HG02981 (cell line): ENCODE measurements at regions not wholly inside any gene's neighbourhood (a gene's known extent, or its start where the extent isn't known, plus 50 kb on each side); places are given as distances from the start of the nearest gene placed in this dataset.
"Not testable (repeated sequence)": the region's sequence is repeated elsewhere in the genome, so short reads cannot be mapped to it uniquely, and the experiment has no call there.

Source experiments
- ATAC-seq: cut with Tn5 transposase; IDR thresholded peaks from one replicate; pipeline ENCODE4 v1.9.1; 2021; ENCODE audit warnings: mild to moderate bottlenecking, moderate library complexity; ENCODE audit not compliant: unreplicated experiment

DNA sequence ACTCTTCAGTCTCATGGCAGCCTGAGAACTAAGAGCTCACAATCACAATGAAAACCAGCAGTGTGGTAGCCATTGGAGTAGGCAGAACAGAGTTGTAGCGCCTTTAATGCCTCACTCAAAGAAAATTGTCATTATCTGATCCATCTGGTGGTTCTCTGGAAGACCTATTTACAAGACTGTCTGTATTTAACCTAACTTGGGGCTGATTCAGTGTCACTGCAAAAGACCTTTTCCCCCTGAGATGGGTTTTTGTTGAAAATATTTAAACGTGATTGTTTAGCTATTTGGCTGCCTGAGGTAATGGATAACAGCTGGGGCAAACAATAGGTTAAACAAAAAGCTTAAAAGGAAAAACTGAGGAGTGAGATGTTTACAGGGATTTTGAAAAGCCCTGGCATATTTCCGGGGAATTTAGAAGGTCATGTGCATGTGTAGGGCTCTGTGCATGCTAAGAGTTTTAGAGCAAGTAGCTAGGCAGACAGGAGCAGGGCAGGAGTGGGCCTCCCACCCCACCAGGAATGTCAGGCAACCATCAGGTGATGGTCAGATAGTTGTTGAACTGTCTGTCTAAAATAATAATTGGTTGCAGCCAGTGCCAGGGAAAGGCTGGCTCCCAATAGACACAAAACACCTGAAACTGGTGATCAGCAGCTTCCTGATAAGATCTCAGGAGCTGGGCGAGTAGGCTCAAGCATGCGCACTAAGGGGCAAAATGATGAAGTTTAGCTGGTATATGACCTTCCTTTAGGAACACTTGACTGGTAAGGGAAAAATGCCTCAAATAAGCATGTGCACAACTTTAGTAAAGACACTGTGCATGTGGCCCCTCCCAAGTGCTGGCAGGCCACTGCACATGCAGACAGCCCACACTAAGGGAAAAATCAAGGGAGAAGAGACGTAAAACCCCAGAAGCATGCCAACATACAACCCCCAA, 70.8 kb upstream of the AKIRIN2 start:
- no peak for ATAC-seq

DNA sequence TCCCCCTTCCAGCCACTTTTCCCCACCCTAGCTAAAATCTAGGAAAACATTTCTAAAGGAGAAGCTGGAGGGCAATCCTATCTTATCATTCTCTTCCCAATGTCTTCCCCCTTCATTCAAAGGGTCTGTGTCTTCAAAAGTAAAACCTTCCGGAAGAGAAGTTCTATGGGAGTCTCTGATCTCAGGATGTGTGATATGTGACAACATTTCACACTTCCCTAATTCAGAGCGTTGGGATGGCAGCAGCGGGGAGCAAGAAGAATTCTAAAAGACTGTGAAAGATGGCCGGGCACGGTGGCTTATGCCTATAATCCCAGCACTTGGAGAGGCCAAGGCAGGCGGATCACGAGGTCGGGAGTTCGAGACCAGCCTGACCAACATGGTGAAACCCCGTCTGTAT, 65.4 kb upstream of the AKIRIN2 start:
- no peak for ATAC-seq

DNA sequence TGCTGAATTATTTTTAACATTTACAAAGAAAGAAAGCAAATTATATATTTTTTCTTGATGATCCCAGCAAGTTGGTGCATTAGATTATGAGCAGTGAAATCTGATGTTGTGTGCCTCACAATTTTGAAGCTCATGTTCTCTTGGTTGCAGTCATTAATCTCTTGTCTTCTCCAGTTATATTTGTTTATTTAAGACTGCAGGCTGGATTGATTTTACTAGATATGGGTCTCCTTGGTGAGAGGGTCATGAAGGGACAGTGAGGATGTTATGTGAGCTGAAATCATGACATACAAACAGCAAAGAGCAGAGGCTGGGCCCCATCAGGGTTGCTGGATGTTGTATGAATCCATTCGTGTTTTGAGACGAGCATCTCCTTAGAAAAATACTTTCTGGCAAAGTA, 64.2 kb upstream of the AKIRIN2 start:
- ATAC-seq = no peak

DNA sequence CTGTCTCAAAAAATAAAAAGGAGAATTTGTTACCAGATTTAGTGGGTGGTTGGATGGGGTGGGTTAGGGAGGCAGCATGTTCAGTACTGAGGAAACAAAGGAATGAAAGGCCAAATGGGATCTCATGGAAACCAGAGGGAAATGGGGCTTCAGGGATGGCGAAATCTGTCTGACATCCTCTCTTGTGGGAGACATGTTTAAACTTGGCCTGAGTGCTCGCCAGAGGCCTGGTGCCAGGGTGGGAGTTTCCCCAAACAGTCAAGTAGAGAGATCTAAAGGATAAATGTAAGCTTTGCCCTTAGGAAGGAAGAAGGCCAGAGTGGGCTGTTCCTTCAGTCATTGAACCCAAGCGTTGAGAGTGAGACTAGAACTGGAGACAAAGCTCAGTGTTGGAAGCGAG, 61.9 kb upstream of the AKIRIN2 start:
- ATAC-seq = no peak

DNA sequence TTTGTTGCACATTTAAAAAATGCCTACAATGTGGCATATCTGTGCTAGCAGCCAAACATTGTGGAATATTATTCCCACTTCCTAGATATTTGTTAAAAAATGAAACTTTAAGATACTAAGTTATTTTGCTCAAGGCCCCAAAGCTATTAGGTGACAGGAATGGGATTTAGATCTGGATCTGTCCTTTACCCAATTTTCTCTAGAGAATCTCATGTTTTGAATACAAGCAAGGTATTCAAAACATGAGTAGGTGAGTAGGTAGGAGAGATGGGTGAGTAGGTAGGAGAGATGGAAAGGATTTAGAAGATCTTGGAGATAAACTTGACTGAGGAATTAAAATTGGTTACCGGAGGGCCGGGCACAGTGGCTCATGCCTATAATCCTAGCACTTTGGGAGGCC, 61.2 kb upstream of the AKIRIN2 start:
- ATAC-seq = no peak

DNA sequence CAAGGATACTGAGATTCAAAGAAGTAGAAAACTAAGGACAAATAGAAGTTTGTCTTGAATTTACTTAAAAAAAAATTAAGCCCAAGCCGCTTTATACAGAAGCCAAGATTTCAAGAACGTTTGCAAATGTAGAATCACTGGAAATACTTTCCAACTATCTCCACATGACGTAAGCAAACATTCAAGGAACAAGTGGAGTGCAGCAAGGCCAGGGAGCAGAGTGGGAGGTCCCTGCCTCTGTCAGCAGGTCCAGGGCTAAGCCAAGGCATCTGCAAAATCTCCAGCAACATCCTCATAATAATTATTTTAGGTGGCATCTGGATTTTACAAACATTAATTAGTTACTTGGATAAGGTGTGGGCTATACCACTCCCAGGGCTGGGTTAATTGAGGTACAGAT, 60.1 kb upstream of the AKIRIN2 start:
- ATAC-seq = no peak

DNA sequence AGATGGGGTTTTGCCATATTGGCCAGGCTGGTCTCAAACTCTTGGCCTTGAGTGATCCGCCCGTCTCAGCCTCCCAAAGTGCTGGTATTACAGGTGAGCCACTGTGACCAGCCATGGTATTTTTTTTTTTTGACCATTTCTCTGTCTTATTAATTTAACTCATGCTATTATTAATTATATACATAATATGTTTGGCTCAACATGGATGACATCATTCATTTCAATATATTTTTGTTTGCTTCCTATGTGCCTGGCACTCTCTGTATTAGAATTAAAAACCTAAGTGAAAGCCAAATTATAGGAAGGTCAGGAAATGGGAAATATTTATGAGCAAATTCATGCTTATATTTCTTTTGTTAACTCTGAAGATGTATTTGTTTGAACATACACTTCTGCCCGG, 55.8 kb upstream of the AKIRIN2 start:
- ATAC-seq = no peak

DNA sequence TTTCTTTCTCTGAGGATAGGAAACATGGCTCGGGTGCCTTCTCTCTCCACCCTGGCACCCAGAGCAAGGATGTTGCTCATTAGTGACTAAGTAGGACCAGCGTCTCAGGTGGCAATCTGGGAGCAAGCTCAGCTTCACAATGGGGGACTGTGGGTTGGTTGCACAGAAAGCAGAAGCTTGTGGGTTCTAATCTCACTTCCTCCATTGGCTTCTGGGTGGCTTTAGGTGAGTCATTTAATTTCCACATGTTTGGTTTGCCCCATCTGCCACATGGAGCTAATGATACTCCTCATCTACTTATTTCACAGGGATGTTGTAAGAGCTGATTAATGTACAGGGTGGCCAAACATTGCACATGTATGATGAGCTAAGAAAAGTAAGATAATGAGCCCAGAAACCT, 54.8 kb upstream of the AKIRIN2 start:
- peak; percentile 95 for ATAC-seq

DNA sequence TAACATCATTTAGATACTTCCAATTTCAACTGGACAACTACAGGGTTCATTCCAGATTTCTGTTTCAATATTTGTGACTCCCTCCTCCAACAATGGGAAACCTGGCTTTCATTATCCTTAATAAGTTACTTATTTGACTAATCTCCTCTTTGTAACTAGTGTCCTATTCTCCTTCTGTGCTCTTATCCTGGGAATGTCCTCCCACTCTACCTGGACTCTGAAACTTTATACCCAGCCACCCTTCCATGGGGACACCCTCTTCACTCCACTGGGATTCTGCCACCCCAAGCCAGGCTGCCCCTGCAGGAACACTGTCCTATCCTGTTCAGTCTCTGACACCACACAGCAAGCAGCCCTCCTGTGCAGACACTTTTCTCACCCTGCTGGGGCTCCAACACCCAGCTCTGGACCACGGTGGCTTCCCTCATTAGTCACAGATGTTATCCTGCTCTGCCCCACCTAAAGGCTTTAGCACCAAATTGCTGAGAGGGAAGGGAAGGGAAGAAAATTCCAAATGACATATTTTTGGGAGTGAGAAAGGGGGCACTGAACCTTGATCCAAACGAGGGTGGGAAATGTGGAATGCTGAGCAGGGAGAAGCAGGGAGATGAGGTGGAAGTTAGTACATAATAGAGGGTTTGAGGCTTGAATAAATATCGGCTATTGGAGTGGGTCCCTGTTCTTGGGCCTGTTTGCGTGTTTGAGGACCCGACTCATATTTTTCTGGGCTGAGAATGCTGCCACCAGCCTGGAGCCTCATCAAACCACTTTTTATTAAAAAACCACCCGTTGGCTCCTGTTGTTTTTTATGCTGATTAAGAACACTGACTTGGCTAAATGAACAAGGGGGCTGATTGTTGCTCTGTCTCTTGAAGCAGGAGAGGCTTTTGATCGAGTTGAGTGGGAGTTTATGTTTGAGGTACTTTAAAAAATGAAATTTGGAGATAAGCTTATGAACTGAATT, 54.0 kb upstream of the AKIRIN2 start:
- ATAC-seq = no peak

DNA sequence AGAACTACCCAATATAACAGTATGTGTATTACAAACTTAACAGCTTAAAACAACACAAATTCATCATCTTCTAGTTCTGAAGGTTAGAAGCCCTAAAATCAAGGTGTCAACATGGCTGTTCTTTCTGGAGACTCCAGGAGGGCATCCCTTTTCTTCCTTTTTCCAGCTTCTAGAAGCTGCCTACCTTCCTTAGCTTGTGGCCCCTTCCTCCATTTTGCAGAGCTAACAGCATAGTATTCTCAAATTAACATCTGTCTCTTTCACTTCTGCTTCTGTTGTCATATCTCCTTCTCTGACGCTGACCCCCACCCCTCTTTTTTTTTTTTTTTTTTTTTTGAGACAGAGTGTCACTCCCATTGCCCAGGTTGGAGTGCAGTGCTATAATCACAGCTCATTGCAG, 52.8 kb upstream of the AKIRIN2 start:
- peak; percentile 53 for ATAC-seq

DNA sequence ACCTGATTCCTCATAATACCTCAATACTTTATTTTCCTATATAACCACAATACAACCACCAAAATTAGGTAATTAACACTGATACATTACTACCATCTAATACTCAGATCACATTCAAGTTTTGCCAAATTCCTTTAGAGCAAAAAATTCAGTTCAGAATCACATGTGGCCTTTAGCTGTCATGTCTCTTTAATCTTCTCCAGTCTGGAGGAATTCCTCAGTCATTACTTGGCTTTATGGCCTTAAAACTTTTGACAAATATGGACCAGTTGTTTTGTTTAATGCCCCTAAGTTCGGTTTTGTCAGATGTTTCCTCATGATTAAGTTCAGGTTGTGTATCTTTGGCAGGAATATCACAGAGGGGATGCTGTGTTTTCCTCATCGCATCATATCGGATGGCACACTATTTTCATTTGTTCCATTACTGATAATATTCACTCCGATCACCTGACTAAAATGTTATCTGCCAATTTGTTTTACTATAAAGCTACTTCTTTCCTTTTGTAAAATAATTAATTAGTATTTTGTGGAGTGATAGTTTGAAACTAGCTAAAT, 51.2 kb upstream of the AKIRIN2 start:
- no peak for ATAC-seq

DNA sequence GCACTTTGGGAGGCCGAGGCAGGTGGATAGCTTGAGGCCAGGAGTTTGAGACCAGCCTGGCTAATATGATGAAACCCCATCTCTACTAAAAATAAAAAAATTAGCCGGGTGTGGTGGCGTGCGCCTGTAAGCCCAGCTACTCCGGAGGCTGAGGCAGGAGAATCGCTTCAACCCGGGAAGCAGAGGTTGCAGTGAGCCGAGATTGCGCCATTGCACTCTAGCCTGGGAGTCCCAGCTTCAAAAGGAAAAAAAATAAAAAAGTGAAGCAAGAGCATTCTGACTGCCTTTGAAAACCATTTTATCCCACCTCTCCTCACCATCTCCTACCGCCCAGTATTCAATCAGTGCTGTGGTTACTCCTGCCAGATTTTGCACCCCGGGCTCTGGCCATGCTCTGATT, 50.5 kb upstream of the AKIRIN2 start:
- not testable (repeated sequence) for ATAC-seq
